ENCODE measurements at regions not wholly inside any gene's neighbourhood (a gene's known extent, or its start where the extent isn't known, plus 50 kb on each side); places are given as distances from the start of the nearest gene placed in this dataset.

DNA sequence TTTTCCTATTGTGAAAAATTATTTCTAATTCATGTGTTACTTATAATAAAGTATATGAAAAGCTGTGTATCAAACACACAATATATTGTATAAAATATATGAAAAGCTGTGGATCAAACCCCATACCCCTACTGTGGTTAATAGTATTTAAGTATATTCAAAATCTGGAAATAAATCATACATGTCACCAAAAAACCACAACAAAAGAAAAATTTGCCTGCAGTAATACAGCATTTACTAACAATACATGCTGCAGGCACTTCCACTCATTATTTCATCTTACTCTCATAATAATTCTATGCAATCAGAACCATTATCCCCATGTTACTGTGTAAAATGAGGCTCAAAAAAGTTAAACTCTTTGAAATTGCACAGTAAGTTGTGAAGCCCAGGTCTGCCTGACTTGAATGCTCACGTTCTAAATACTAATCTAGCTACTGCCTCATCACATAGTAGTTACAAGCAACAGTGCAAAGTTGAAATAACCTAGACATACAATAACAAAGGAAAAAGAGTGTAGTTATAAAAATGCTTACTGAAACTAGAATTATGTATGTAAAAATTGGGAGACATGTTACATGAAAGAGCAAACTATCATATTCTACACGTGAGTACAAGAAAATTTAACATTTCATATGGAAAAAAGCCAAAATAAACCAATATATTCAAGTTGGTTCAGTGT, 61.7 kb downstream of the FAM217A start (continued):
- no peak; the same call in 1 of the 2 replicates for TF ChIP-seq ZNF76 (tag by site-specific recombination; IDR thresholded peaks at IDR 0.05; ENCODE audit: borderline replicate concordance, low read depth)
- TF ChIP-seq, protein P1, sequence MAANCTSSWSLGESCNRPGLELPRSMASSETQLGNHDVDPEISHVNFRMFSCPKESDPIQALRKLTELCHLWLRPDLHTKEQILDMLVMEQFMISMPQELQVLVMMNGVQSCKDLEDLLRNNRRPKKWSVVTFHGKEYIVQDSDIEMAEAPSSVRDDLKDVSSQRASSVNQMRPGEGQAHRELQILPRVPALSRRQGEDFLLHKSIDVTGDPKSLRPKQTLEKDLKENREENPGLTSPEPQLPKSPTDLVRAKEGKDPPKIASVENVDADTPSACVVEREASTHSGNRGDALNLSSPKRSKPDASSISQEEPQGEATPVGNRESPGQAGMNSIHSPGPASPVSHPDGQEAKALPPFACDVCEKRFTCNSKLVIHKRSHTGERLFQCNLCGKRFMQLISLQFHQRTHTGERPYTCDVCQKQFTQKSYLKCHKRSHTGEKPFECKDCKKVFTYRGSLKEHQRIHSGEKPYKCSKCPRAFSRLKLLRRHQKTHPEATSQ (tag by site-specific recombination; IDR thresholded peaks at IDR 0.05) = no peak

DNA sequence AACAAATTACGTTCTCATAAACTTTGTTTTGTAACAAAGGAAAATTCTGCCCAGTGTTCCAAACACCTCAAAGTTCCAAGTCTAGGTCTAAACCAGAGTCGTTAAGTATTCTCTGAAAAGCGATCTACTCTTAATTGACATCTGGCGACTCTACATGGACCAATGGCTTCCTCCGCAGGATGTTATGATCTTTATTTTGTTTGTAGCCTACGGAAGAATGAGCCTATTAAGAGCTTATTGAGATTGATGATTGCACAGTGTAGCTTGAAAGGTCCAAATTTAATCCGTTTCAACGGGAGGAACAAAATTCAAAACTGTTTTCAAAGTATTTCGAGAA, 61.1 kb downstream of the FAM217A start:
- no peak for TF ChIP-seq KLF9 (tag by site-specific recombination; IDR thresholded peaks at IDR 0.05; ENCODE audit: low read depth)
- no peak for TF ChIP-seq ZNF2 (tag by site-specific recombination; IDR thresholded peaks at IDR 0.05)
- TF ChIP-seq ZSCAN30 (tag by site-specific recombination; IDR thresholded peaks at IDR 0.05) = no peak
- TF ChIP-seq, protein P2, sequence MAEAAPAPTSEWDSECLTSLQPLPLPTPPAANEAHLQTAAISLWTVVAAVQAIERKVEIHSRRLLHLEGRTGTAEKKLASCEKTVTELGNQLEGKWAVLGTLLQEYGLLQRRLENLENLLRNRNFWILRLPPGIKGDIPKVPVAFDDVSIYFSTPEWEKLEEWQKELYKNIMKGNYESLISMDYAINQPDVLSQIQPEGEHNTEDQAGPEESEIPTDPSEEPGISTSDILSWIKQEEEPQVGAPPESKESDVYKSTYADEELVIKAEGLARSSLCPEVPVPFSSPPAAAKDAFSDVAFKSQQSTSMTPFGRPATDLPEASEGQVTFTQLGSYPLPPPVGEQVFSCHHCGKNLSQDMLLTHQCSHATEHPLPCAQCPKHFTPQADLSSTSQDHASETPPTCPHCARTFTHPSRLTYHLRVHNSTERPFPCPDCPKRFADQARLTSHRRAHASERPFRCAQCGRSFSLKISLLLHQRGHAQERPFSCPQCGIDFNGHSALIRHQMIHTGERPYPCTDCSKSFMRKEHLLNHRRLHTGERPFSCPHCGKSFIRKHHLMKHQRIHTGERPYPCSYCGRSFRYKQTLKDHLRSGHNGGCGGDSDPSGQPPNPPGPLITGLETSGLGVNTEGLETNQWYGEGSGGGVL (tag by site-specific recombination; IDR thresholded peaks at IDR 0.05) = no peak
- TF ChIP-seq, protein P3, sequence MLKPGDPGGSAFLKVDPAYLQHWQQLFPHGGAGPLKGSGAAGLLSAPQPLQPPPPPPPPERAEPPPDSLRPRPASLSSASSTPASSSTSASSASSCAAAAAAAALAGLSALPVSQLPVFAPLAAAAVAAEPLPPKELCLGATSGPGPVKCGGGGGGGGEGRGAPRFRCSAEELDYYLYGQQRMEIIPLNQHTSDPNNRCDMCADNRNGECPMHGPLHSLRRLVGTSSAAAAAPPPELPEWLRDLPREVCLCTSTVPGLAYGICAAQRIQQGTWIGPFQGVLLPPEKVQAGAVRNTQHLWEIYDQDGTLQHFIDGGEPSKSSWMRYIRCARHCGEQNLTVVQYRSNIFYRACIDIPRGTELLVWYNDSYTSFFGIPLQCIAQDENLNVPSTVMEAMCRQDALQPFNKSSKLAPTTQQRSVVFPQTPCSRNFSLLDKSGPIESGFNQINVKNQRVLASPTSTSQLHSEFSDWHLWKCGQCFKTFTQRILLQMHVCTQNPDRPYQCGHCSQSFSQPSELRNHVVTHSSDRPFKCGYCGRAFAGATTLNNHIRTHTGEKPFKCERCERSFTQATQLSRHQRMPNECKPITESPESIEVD (tag by site-specific recombination; IDR thresholded peaks at IDR 0.05) = peak; percentile 46; the same call in 1 of the 2 replicates
- TF ChIP-seq SP2 (tag by site-specific recombination; IDR thresholded peaks at IDR 0.05) = no peak
- 0 out of 2 replicates have a peak, but pooled peaks have one; percentile 6 for TF ChIP-seq IKZF3 (tag by site-specific recombination; IDR thresholded peaks at IDR 0.05)
- TF ChIP-seq, protein P4, sequence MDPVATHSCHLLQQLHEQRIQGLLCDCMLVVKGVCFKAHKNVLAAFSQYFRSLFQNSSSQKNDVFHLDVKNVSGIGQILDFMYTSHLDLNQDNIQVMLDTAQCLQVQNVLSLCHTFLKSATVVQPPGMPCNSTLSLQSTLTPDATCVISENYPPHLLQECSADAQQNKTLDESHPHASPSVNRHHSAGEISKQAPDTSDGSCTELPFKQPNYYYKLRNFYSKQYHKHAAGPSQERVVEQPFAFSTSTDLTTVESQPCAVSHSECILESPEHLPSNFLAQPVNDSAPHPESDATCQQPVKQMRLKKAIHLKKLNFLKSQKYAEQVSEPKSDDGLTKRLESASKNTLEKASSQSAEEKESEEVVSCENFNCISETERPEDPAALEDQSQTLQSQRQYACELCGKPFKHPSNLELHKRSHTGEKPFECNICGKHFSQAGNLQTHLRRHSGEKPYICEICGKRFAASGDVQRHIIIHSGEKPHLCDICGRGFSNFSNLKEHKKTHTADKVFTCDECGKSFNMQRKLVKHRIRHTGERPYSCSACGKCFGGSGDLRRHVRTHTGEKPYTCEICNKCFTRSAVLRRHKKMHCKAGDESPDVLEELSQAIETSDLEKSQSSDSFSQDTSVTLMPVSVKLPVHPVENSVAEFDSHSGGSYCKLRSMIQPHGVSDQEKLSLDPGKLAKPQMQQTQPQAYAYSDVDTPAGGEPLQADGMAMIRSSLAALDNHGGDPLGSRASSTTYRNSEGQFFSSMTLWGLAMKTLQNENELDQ (tag by site-specific recombination; IDR thresholded peaks at IDR 0.05; ENCODE audit: low read depth) = no peak
- TF ChIP-seq ZNF521 (tag by site-specific recombination; IDR thresholded peaks at IDR 0.05) = no peak
- TF ChIP-seq, protein P5, sequence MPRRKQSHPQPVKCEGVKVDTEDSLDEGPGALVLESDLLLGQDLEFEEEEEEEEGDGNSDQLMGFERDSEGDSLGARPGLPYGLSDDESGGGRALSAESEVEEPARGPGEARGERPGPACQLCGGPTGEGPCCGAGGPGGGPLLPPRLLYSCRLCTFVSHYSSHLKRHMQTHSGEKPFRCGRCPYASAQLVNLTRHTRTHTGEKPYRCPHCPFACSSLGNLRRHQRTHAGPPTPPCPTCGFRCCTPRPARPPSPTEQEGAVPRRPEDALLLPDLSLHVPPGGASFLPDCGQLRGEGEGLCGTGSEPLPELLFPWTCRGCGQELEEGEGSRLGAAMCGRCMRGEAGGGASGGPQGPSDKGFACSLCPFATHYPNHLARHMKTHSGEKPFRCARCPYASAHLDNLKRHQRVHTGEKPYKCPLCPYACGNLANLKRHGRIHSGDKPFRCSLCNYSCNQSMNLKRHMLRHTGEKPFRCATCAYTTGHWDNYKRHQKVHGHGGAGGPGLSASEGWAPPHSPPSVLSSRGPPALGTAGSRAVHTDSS (tag by site-specific recombination; IDR thresholded peaks at IDR 0.05) = no peak
- no peak for TF ChIP-seq GLI4 (tag by site-specific recombination; IDR thresholded peaks at IDR 0.05)
- no peak for TF ChIP-seq ZNF530 (tag by site-specific recombination; IDR thresholded peaks at IDR 0.05; ENCODE audit: low read depth)
- no peak for TF ChIP-seq ZNF596 (tag by site-specific recombination; IDR thresholded peaks at IDR 0.05)
- TF ChIP-seq, protein P6, sequence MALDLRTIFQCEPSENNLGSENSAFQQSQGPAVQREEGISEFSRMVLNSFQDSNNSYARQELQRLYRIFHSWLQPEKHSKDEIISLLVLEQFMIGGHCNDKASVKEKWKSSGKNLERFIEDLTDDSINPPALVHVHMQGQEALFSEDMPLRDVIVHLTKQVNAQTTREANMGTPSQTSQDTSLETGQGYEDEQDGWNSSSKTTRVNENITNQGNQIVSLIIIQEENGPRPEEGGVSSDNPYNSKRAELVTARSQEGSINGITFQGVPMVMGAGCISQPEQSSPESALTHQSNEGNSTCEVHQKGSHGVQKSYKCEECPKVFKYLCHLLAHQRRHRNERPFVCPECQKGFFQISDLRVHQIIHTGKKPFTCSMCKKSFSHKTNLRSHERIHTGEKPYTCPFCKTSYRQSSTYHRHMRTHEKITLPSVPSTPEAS (tag by site-specific recombination; IDR thresholded peaks at IDR 0.05) = no peak
- POLR2A ChIA-PET = interaction anchor here (0.6 to 1.9 kb wide), 7 partner anchors 10 to 679 kb away, joined by 3 to 14 read pairs (median 4); partner anchors contain the start of gene ECI2
- Histone ChIP-seq H3K4me3 (ENCODE audit: low read depth, low read length) (peak overlapping the region; percentile 93), H3K36me3 (ENCODE audit: control insufficient read depth in 2 of 2, insufficient read depth in 1 of 2, low read length in 2 of 2) (peaks cover 13 to 20% of the 10 kb centered on the region in 2 experiments), H3K27ac (ENCODE audit: extremely low read depth, low read depth, low read length) (peak overlapping the region; percentile 100), H3K9me3 (ENCODE audit: control insufficient read depth, insufficient read depth, low read depth, low read length) (no peaks in the 10 kb centered on the region), H3K4me1 (ENCODE audit: control insufficient read depth, insufficient read depth, low read length) (peaks cover 2% of the 10 kb centered on the region; the same call in 1 of the 2 replicates)
- CTCF ChIA-PET = interaction anchor here (0.6 to 1.5 kb wide), 8 partner anchors 16 to 852 kb away, joined by 3 to 7 read pairs (median 4); no protein-coding TSS in a partner anchor
